ENCODE measurements at regions not wholly inside any gene's neighbourhood (a gene's known extent, or its start where the extent isn't known, plus 50 kb on each side); places are given as distances from the start of the nearest gene placed in this dataset.

- TF ChIP-seq POLR2A (IDR thresholded peaks at IDR 0.05) = no peak
- TF ChIP-seq CTCF (IDR thresholded peaks at IDR 0.05) = no peak
- TF ChIP-seq POLR2AphosphoS5 (IDR thresholded peaks at IDR 0.05) = no peak
Observed at GRCh38 chr18:45139478-45139877, 458.8 kb downstream of the SETBP1 start.

All from stomach (tissue), 4 donors.